ENCODE measurements at regions not wholly inside any gene's neighbourhood (a gene's known extent, or its start where the extent isn't known, plus 50 kb on each side); places are given as distances from the start of the nearest gene placed in this dataset.

GRCh38 chr9:1332156-1332555 is 282.0 kb downstream of the DMRT2 start:
- no peak for TF ChIP-seq ZNF274 (IDR thresholded peaks at IDR 0.05; ENCODE audit: low read depth, low read length)
- no peak for TF ChIP-seq YY1 (IDR thresholded peaks at IDR 0.05; ENCODE audit: insufficient read depth, insufficient read length)
- TF ChIP-seq SUZ12 (IDR thresholded peaks at IDR 0.05; ENCODE audit: extremely low read depth, insufficient read depth, insufficient read length): no peak

All from NT2/D1 (cell line).